ENCODE measurements at regions not wholly inside any gene's neighbourhood (a gene's known extent, or its start where the extent isn't known, plus 50 kb on each side); places are given as distances from the start of the nearest gene placed in this dataset.

- ATAC-seq (no peak), FAIRE-seq (no peak), DNase-seq (ENCODE audit: extremely low read depth in 1 of 4, low spot score in 3 of 4) (no peak)
- Histone ChIP-seq H3K27ac (ENCODE audit: extremely low read depth, low read depth, low read length) (no peak overlapping the region), H3K9ac (ENCODE audit: insufficient read depth in 1 of 2, low read depth in 2 of 2, low read length in 2 of 2) (no peak overlapping the region), H3K27me3 (ENCODE audit: control insufficient read depth in 2 of 2, insufficient read depth in 2 of 2, low read length in 2 of 2) (peaks cover 10 to 36% of the 10 kb centered on the region in 2 experiments; a peak in 4 of 5 replicates), H3K4me3 (no peak overlapping the region), H3K9me1 (ENCODE audit: control insufficient read depth, insufficient read depth, low read length) (no peaks in the 10 kb centered on the region), H3K4me2 (ENCODE audit: insufficient read depth, low read length) (no peak overlapping the region), H3K4me1 (replicated peaks in 1 of 2; ENCODE audit: control insufficient read depth in 2 of 2, insufficient read depth in 2 of 2, low read length in 2 of 2) (peaks cover 3 to 6% of the 10 kb centered on the region in 2 experiments; a peak in 3 of 5 replicates), H3K79me2 (ENCODE audit: control insufficient read depth, insufficient read depth, low read length) (no peaks in the 10 kb centered on the region), H3K9me3 (replicated peaks; ENCODE audit: control insufficient read depth, insufficient read depth, low read depth, low read length) (no peaks in the 10 kb centered on the region), H4K20me1 (replicated peaks; ENCODE audit: control insufficient read depth, insufficient read depth, low read length) (no peaks in the 10 kb centered on the region; the same call in 1 of the 2 replicates), H2AFZ (ENCODE audit: low read depth, low read length) (no peak overlapping the region), H3K36me3 (ENCODE audit: control insufficient read depth, insufficient read depth, low read length) (no peaks in the 10 kb centered on the region)
- ChIA-PET POLR2A (interaction anchor here (0.6 kb wide), 1 partner anchor 81 kb away, joined by 3 read pairs; no protein-coding TSS in a partner anchor), CTCF (ENCODE audit: low intra/inter-chr PET ratio) (no interaction called here)
- no TSS peak for BruUV-seq (replicated peaks)
- in situ Hi-C loops (cut with MboI) = no loop called here
- WGBS (ENCODE audit: insufficient coverage, low coverage, missing lambda C conversion rate) = 31% methylated on average over 2 of the region's 2 CpGs
- intact Hi-C loops (cut with micrococcal nuclease) = no loop called here
- TF ChIP-seq ZNF140 (CRISPR knock-in tag; IDR thresholded peaks at IDR 0.05) (no peak), SMARCC2 (IDR thresholded peaks at IDR 0.05; ENCODE audit: low read depth) (no peak), ZMIZ1 (IDR thresholded peaks at IDR 0.05; ENCODE audit: low read depth in 2 of 2, low read length in 2 of 2) (peak in 1 of 2 experiments; percentile 76; a peak in 1 of 4 replicates), MLLT1 (IDR thresholded peaks at IDR 0.05) (peak in 1 of 2 experiments; percentile 98; a peak in 2 of 4 replicates), ATF3 (IDR thresholded peaks at IDR 0.05) (0 out of 2 replicates have a peak, but pooled peaks have one; percentile 7), ATF3 (CRISPR knock-in tag; conservative IDR thresholded peaks at IDR 0.05) (no peak), SMARCB1 (IDR thresholded peaks at IDR 0.05; ENCODE audit: insufficient read length, low read depth) (no peak)
These were observed 194.0 kb upstream of the POU3F1 start for GRCh38 chr1:38240618-38241017.

Data from K562 (cell line).